DMS114 treated with DMSO at 0.1 percent for 48 hours (cell line): ENCODE measurements at regions not wholly inside any gene's neighbourhood (a gene's known extent, or its start where the extent isn't known, plus 50 kb on each side); places are given as distances from the start of the nearest gene placed in this dataset.
"Not testable (repeated sequence)": the region's sequence is repeated elsewhere in the genome, so short reads cannot be mapped to it uniquely, and the experiment has no call there.

Source experiments
- DNase-seq: peaks from one replicate; lab custom pipeline; 2025; ENCODE audit not compliant: unreplicated experiment; lab: John Stamatoyannopoulos, UW

DNA sequence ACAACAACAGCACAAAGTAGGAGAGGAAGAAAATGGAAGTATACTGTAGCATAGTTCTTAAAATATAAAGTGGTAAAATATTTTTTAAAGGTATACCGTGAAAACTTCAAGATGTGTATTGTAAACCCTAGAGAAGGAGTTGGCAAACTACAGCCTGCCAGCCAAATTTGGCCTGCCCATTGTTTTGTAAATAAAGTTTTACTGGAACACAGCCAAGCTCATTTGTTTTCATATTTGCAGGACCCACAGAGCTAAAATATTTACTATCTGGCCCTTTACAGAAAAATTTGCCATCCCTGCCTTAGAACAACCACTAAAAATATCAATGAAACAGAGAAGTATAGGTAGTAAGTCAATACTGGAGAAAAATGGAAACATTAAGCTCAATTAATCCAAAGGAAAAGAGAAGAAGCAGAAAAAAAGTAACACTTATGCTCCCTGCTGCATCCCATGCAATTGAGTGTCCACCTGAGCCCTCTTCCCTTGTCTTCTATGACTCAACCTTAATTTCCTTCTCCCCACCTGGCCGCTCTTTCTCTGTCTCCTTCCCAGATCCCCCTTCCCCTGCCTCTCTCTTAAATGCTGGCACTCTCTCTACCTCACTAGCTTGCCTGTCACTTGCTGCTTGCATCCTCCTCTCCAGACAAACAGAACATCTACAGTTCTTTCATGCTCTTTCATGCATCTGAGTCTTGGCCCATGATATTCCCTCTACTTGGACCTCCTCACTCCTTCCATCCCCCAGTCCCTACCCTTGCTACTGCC is 50.6 kb upstream of the FER start:
- no peak for DNase-seq

DNA sequence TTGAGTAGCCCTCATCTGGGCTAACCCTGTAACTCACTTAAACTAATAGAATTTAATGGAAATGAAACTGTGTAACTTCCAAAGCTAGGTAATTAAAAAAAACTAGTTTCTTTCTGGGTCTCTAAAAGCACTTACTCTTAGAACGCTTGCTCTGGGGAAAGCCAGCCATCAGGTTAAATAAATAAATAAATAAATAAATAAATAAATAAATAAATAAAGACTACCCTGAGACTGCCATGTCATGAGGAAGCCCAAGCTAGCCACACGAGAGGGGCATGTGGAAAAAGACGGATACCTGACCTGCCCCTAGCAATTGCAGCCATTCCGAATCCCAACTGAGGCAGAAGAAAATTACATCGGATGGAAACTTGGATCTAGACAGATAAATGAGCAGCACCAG is 51.3 kb upstream of the FER start:
- DNase-seq: no peak

GRCh38 chr5:108688485-108688884 is 59.2 kb upstream of the FER start:
- DNase-seq: no peak

DNA sequence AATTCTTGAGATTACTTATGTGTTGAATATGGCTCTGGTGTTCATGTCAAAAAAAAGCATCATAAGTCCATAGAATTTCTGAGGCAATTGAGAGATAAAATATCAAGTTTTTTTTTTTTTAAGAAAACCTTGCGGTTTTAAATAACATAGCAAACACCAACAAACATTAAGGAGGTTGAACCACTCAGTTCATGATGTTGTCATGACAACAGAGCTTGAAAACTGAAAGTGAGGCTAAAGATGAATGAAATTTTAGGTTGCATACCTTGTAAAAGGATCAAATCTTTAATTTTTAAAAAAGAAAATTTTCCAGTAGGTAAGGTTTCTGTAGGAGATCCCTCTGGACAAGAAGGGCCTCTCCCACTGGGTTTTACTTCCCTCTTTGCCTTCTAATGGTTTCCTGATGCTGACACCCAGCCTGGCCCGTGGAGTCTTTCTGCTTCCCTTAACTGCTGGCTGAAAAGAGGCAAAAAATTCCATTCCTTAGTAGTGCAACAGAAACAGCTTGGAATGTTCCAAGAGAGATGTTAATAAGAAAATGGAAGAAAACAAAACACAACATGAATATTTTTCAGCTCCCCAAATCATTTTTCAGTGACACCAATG is 60.0 kb upstream of the FER start:
- no peak for DNase-seq

GRCh38 chr5:108686676-108687075 is 61.0 kb upstream of the FER start:
- no peak for DNase-seq

- DNase-seq: not testable (repeated sequence)
Observed at GRCh38 chr5:108685448-108686216, 62.1 kb upstream of the FER start.

DNA sequence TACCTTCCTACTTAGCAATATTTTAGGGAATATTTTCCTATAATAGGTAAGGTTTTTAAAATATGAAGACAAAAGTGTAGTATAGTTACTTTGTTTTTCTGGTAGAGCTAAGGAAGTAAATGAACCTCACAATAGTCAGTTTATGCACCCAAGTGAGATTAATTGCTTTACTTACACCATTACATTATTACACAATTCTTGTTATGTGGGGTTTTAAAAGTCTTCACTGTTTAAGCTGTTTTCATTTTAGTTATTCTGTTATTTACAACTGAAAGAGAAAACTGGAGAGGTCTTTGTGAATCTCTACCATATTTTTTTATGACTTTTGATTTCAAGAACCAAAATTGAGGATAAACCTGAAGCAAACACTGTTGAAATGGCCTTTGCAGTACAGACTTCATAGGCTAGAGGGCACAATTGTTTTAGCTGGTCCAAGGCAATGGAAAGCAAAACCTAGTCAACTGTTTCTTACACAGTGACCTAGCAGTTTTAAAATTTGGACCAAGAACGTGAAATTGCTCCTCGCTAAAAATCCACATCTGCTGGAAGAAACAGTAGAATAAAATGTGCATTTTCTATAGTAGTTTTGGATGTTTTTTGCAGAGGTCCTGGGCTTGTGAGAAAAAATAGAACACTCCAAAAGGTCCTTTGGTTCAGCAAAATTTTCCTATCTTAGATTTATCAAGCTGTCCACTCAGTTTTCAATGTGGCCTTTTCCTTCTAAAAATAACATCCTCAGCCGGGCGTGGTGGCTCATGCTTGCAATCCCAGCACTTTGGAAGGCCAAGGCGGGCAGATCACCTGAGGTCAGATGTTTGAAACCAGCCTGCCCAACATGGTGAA is 66.4 kb upstream of the FER start:
- DNase-seq: peak; percentile 69

GRCh38 chr5:108678091-108678490 is 69.6 kb upstream of the FER start:
- no peak for DNase-seq

GRCh38 chr5:108675736-108676135 is 72.0 kb upstream of the FER start:
- no peak for DNase-seq

GRCh38 chr5:108672639-108673038 is 75.1 kb upstream of the FER start:
- DNase-seq: no peak

- DNase-seq: no peak
Observed at GRCh38 chr5:108670591-108671289, 77.0 kb upstream of the FER start.

DNA sequence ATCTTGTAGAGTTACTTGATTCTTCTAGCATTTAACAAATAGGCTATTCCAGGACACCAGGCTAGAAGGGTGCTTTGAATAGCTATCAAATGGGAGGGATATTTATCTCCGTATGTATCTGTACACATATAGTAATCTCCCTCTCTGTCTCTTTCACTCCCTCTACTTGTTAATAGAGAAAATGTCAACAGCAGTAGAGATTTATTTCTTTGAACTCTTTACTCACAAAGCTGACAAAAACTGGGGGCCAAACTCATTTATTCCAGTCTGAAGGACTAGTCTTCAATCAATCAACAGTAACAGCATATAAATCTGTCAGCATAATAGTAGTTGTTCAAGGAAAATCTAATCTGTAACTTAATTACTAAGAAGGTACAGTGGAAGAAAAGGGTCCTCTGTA is 78.2 kb upstream of the FER start:
- DNase-seq: no peak

GRCh38 chr5:108661590-108662219 is 86.0 kb upstream of the FER start:
- no peak for DNase-seq

DNA sequence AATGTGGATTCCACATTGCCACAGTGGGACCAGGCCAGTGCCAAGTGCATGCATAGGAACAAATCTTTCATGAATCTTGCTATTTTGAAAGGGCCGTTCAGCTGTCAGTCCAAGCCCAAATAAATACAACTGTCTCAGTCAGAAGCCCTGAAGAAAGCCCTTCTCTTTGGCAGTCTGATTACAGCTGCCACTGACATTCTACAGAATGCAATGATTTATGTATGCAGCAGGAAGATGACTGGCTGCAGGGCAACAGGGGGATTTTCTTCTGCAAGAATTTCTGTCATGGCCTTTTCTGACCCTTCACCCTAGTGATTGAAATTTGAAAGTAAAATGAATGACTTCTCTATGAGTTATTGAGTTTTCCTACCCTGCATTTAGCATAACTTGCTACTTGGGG is 86.7 kb upstream of the FER start:
- no peak for DNase-seq

DNA sequence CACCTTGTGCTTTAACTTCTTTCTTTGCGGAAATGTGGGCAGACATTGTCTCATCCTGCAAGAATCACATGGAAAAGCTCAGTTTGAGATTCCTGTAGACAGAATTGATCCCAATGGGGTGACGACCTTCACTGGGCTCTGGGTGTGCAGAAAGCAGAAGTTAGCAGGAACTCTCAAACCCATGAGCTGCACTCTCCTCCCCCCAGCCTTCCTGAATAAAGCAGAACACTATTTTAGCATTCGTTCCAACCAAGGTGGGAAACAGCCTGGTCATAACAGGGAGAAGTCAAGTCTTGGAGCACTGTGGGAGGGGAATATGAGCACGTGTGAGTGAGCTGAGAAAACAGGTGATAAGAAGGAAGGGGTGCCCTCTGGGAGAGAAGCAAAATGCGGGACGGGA is 87.4 kb upstream of the FER start:
- DNase-seq: no peak

DNA sequence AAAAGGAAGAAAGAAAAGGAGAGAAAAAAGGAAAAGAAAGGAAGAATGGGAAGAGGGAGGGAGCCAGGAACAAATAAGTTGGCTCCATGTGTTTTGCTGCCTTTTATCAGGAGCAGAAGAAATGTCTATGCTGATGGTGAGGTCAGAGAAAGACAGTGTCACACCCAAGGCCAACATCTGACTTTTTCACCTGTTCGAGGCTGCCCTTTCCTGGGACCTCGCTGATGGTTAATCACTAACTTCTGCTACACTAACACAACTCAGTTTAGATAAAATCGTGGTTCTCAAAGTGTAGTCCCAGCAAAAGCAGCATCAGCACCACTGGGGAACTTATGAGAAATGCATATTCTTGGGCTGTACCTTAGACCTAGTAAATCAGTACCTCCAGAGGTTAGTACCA is 88.2 kb upstream of the FER start:
- no peak for DNase-seq

GRCh38 chr5:108655750-108656450 is 91.8 kb upstream of the FER start:
- no peak for DNase-seq

- no peak for DNase-seq
Observed at GRCh38 chr5:108654051-108654450, 93.6 kb upstream of the FER start.

- DNase-seq: no peak
Observed at GRCh38 chr5:108653201-108653600, 94.5 kb upstream of the FER start.

GRCh38 chr5:108650997-108651396 is 96.7 kb upstream of the FER start:
- DNase-seq: no peak
